Stimulated activated CD4-positive, alpha-beta T cell treated with anti-CD3 and anti-CD28 coated beads, TNF-alpha, amount 100 ng/mL, for 1 hour (primary cell): ENCODE measurements at regions not wholly inside any gene's neighbourhood (a gene's known extent, or its start where the extent isn't known, plus 50 kb on each side); places are given as distances from the start of the nearest gene placed in this dataset.

Experiments used
- DNase-seq, 3 donors: peaks; one replicate each; pipeline ENCODE4 v3.0.0-alpha.2; 2020; ENCODE audit warnings: low read depth in 3 of 3, low spot score in 1 of 3

DNA sequence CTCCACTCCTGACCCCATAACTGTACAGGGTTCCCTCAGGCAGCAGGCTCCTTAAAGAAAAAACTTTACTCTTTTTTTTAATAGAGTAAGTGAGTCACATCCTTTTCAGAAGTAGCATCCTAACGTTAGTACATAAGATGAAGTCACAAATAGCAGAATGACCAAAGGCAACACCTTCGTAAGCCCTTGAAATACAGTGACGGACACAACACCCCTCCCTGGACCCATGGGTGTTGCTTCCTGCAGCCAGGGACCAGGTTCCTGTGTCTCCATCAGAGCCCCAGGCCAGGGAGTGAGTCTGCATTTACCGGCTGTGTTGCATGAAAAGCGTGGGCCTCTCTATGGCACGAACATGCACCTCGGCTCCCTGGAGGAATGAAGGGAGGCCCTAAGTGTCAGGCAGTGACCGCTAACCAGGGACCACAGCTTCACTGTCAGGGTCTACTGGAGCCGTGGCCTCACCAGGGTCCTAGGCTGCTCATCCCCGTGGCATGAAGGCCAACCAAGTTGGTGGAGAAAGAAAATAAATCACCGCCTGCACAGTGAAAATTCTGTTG is 340.0 kb upstream of the SFSWAP start:
- DNase-seq, result no peak

DNA sequence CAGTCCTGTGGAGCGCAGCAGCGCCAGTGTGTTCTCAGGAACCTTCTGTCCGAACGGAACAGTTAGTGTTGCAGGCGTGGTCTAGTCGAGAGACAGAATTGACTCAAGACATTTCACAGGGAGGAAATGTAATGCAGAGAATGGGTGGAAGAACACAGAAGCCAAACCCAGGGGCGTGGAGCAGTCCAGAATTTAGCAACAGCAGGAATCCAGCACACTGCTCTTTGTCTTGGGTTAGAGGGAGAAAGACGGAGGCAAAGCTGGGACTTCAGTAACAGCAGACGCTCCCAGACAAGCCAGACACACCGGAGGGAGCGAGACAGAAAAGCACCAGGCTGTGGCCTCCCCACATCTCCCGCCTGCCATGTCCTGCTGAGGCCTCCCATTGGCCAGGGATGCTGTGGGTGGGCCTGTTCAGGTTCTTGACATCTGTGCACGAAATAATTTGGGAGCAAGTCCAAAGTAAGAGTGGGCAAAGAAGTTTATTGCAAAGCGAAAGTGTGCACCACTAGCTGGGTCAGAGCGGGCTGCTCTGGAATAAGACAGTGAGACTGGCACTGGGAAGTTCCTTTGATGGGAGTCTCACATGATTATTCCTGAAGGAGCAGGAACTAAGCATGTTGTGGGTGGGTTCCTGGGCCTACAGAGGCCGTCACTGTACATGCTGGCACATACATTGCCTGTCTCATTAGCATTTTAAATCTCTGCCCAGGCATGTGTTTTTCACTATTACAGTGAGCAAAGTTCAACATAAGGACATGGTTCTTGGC is 339.3 kb upstream of the SFSWAP start:
- DNase-seq, result no peak

DNA sequence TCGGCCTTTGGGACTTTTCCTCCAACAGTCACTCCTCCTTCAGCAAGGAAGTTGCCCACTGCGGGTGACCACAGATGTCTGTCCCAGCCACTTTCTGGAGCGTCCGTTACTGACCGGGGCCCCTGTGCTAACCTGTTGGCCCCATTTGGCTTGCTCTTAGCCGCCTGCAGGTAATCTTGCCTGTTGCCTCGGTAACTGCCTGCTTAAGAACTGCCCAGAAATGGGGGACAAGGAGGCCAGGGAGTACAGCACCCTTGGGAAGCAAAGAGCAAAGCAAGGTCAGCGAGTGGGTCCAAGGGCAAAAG is 338.8 kb upstream of the SFSWAP start:
- DNase-seq, result no peak

DNA sequence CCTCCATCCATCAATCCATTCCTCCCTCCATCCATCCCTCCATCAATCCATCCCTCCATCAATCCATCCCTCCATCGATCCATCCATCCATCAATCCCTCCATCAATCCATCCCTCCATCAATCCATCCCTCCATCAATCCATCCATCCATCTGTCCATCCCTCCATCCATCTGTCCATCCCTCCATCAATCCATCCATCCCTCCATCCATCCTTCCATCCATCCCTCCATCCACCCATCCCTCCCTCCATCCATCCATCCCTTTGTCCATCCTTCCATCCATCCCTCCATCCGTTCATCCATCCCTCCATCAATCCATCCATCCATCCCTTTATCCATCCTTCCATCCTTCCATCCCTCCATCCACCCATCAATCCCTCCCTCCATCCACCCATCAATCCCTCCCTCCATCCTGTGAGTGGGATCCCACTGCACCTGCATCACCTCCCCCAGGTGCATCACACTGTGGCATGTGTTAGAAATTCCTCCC is 338.1 kb upstream of the SFSWAP start:
- DNase-seq, result no peak

DNA sequence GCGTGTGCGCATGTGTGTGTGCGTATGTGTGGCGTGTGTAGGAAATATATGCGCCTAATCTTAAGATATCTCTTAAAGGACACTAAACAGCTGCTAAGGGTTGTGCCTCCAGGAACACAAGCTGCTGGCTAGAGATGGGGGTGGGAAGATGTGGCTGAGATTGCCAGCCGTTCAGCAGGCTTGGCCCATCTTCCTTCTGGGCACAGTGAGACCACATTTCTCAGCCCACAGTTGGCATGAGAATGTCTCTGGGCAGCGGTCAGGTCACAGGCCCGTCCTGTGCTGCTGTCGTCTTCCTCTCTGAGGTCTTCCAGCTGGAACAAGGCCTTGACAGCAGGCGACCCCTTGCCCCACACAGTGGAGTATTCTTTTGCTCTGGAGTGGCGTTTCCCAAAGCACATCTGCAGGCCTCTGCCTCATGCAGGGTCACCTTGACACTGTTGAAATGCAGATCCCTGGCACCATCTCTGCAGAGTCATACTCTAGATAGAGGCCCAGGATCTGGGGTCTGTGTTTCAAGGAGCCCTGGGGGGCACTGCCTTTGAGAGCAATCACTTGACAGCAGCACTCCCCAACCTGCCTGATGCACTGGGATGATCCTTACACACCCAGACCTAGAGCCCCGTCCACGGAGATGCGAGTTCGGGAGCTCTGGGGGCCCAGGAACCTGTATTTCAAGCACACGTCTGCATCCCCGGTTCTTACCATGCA is 335.5 kb upstream of the SFSWAP start:
- no peak for DNase-seq

DNA sequence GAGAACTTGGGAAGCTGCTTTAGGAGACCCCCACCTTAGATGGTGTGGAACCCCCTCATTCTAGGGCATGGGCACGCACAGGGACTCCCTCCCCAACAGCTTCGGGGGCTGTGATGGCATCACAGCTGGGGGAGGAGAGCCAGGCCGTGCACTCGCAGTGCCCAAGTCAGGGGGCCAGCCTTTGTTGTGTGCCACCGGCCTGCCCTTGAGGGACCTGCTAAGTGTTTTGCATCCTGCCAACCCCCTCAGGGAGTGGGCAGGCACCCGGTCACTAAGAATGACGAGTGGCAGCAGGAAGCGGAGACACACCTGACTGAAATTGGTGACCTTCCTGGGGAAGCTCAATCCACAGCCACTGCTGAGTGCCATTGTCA is 334.9 kb upstream of the SFSWAP start:
- DNase-seq, result no peak

DNA sequence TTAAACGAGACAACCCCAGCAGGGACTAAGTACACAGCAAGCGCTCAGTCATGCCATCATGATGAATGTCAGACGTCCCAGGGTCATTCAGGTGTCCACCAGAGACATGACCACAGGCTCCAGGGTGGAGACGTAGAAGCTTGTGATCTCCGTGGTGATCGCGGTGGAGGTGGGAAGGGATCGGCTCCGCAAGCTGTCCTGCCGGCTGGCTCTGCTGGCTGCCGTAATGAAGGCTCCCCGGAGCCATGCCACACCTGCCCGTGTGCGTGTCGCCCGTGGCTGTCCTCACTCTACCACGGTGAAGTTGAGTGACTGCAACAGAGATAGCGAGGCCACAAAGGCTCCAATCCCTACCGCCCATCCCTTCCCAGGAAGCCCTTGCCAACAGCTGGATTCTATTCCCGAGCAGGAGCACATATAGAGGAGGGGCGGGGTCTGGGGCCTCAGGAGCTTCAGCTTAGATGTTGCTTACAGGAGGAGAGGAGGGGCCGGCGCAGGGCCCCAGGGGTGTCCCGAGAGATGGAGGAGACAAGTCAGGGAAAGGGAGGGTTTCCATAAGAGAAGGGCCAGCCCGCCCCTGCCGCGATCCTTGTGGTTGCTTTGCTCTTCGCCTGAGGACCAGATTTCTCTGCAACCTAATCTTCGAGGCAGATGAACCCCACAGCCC is 332.6 kb upstream of the SFSWAP start:
- DNase-seq, result no peak

DNA sequence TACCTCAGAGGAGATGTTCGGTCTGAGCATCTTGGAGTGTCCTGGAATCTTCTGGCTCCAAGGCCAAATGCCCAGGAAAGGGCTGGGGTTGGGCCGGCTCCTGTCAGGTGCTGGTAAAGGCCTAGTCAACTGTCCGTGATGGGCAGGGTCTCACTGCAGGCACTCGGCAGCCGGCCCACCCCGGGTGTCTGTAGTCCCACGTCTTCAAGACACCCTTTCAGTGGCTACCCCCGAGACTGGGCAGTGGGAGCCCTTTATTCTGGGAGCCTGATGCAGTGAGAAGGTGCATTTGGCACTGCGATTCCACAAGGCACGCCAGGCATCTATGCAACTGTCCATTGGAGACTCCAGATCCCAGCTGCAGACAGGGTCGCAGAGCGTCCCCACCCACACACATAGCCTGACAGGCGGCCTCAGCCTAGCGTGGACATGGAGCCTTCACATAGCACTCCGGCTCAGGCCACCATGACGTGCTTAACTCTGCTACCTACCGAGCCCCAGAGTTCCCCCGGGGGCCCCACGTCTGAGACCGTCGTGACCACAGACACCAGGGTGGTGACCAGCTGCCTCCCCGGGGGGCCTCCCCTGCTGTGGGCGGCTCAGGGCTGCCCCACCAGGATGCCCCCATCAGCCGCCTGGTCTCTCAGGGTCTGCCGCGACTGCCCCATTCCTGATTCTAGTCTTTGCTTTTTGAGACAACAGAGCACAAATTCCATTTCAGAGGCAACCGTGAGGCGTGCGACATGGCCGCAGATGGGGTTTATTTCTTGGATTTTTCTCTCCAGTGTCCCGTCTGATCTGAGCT is 331.8 kb upstream of the SFSWAP start:
- no peak for DNase-seq

DNA sequence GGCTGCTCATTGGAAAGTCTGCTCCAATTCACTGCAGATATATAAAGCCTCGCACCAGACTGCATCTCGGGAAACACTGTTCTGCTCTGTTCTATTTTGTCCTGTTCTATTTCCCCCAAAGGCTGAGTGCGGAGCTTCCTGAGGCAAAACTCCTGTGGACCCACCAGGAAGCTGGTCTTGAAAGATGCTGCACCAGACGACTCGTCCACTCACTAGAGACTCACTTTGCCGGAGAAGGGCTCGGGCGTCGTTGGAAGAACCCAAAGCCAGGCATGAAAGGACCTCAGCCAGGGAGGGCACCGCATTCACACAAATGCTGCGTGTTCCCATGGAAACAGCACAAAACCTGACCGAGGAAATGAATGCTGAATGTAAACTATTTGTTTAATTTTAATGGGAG is 331.2 kb upstream of the SFSWAP start:
- no peak for DNase-seq

DNA sequence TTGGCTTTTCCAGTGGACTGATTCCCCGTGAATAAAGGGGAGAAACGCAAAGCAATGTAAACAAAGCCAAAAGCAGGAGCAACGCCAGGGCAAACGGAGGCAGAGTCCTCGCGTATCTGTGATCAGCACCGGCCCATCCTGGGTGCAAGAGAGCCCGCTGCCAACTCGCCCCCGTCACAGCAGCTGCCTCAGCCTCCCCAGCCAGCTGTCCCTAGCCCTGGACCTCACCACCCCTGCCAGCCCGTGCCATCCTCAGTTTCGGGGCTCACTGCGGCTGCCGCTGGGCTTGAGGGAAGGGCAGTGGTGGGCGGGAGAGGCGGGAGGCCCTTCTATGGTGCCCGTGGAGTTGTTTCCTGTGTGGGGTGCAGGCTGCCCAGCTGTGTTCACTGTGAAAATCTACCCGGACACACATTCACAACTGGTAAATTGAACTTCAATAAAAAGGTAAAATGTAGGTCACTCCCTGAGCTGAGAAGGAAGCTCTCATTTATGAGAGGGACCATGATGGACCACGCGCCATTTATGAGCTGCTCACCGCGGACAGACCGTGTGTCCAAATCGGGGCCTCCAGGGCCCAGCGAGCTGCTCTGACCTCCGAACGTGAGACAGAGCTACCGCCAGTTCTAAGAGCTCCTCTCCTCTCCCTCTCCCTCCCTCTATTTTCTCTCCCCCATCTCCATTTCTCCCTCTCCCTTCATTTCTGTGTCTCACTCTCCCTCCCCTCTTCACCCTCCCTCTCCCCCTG is 330.5 kb upstream of the SFSWAP start:
- DNase-seq, result no peak

DNA sequence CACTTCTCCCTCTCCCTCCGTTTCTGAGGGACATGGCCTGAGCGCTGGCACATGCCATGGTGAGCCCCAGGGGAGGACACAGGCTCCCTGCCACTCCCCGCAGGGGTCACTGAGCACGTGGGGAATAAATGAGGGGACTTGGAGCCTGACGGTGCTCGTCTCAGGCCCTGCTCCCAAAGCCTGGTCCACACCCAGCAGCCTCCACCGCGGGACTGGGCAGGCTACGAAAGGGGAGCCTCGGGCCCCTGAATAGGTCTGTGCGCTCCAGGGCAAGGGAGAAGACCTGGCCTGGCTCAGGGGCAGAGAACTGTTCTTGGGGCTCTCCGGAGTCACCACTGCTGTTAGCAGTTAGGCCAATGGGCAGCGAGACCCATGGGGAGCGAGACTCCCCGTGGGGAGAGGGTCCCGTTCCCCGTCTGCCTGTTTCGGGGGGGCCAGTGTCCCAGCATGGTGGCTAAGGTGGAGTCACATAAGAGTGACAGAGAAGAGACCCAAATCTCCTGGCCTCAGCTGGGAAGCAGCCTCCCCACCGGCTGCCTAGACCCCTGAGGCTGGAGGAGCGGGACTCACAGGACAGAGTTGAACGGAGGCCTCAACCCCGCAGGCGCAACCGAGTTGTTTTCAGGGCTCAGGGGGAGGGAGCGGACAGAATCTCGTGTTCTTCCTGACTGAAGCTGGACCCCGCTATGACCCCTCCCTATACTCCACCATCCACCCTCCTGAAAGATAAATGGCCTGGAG is 329.8 kb upstream of the SFSWAP start:
- DNase-seq, result no peak

DNA sequence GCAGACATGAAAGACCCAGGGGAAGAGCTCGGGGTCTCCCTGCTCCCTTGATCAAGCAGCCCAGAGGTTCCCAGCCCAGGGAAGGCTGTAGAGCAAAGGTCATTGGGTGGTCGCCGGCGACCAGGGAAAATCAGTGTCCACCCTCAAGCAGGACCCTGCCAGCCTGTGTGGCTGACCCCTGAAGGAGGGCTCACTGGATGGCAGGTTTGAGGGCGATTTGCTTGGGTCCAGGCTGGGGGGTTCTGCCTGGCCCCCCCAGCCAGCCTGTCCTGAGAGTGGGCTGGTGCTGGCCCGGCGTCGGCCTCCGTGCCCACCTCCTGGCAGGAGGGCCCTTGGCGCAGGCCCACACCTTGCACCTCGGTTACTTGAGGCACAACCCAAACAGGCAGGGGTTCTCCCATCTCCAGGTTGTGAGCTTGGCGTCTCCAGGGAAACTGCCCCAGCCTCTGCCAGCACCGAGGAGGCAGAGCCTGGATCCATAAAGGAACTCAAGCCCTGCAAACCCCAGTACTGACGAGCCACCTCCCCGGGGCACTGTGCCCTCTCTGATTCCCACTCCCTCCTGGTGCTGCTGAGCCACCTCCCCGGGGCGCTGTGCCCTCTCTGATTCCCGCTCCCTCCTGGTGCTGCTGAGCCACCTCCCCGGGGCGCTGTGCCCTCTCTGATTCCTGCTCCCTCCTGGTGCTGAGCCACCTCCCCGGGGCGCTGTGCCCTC is 329.0 kb upstream of the SFSWAP start:
- DNase-seq, result no peak

DNA sequence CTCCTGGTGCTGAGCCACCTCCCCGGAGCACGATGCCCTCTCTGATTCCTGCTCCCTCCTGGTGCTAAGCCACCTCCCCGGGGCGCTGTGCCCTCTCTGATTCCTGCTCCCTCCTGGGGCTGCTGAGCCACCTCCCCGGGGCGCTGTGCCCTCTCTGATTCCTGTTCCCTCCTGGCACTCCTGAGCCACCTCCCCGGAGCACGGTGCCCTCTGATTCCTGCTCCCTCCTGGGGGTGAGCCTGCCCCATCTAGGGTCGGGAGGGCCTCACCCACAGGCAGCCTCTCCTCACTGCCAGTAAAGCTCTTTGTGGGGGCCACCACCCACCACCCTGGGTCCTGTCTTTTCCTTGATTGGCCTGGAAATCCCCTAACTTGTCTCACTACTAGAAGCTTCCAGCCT is 327.6 kb upstream of the SFSWAP start:
- no peak for DNase-seq

DNA sequence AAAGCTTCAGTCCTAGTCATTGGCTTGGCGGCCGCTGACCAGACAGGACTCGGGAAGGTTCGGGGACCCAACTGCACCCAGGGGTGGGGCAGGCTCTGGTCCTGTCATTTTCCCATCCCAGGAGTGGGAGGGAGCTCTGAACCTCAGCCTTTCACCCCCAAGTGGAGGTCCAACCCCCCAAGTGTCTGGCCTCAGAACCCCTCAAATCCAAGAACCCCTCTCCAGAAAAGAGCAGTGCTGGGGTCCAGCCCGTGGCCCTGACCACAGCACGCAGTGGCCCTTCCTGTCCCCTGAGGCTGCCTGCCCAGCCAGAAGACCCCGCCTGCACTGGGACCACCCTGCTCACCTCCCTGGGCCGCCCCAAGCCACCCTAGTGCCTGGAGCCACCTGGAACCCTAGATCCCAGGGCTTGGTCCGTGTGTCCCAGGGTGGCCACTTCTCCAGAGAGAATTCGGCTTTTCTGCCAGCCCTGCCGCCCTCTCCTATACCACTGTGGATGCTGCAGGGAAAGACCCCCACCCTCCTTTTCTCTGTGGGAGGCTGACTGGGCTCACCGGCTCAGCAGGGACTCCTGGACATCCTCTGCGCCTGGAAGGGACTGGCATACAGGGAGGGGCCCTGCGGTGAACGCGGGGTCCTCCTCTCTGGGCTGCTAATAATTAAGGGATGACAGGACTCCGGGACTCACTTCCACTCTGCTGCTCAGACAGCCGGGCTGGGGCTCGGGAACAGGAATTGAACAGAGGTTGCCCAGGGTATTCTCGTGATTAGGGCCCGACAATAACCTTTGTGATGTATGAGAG is 326.9 kb upstream of the SFSWAP start:
- DNase-seq, result no peak

DNA sequence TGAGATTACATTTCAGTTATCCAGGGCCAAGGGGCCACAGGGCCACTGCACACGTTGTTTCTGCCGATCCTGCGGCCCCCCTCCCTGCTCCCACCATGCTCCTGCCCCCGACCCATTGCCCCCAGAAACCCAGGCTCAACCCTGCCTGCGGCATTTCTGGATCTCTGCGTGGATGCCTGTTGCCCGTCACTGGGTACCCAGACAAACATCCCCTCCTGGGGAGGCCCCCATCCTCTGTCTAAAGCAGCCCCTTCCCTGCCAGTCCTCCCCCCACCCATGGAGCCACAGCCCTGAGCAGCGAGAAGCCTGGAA is 326.4 kb upstream of the SFSWAP start:
- no peak for DNase-seq

DNA sequence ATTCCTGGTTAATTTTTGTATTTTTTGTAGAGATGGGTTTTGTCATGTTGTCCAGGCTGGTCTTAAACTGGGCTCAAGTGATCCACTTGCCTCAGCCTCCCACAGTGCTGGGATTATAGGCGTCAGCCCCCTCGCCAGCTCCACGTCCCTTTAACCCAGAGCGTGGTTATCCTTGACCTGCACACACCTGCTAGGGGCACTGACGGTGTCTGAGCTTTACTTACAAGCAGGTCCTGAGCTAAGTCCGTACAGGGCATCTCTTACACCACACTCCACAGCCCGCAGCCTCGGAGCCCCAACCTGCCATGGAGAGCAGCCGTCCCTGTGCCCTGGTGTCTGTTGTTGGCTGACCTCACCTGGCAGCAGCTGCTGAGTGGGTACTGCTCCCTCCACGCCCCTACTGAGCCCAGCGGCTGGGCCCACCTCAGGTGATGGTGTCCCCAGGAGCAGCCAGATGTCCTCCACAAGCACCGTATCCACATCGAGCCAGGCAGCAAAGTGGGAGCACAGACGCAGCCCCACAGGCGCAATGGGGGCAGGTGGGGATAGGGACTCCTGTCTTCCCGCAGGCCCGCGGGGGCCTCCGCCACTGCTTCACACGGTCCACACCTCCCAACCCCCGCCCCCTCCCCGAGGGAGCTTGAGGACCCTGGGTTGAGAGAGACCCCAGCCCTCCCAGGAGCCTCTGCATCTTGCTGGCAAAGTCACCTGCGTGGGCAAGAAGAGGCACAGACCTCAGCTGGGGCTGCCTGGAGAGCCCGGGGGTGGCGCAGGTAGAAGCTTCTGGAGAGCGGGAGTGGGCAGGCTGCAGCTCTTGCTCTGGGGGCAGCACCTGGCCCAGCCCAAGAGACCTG is 325.4 kb upstream of the SFSWAP start:
- DNase-seq, result no peak

DNA sequence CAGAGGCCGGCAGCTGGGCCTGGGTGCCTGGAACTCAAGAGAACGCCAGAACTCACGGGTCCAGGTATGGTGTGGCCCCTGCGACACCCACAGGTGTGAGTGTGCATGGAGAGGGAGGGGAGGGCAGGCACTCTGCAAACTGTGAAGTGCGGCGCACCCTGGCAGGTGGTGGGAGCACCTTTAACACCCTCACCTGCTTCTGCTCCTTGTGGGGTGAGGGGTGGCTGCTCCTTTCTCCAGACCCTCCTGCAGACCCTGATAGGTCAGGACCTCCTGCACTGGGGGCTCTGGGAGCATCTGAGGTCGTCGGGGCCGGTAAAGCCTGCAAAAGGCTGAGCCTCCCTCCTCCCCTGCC is 324.7 kb upstream of the SFSWAP start:
- DNase-seq, result no peak

DNA sequence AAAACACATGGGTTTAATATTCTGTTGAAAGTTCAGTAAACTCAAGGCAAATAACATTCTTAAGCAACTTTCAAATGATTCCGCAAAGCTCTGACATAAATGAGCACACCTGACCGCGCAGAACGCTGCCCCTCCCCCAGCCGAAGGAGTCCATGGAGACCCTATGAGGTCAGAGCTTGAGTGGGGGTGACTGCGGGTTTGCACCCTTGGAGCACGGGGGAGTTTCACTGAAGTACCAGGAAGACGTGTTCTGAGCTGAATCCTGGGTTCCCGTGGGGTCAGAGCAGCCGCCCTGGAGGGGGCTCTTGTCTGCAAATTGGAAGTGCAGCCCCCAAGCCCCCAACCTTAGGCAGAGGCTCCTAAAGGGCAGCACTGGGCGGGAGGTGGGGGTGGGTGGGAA is 324.1 kb upstream of the SFSWAP start:
- no peak for DNase-seq
